H9 (cell line): ENCODE measurements at regions not wholly inside any gene's neighbourhood (a gene's known extent, or its start where the extent isn't known, plus 50 kb on each side); places are given as distances from the start of the nearest gene placed in this dataset.
"Not testable (repeated sequence)": the region's sequence is repeated elsewhere in the genome, so short reads cannot be mapped to it uniquely, and the experiment has no call there.

Experiments used
- DNase-seq: peaks from one replicate; pipeline ENCODE4 v3.0.0-alpha.2; 2017
- H2AFZ ChIP-seq: one replicate; pipeline ENCODE4 v1.6.1; 2013; ENCODE audit warnings: mild to moderate bottlenecking, low read length, control low read depth, moderate library complexity
- H2AK5ac ChIP-seq: 2 replicates; pipeline ENCODE4 v1.6.1; 2013; ENCODE audit warnings: low read length, control low read depth, mixed read lengths; ENCODE audit not compliant: insufficient read length
- H2BK120ac ChIP-seq: one replicate; pipeline ENCODE4 v1.6.1; 2013; ENCODE audit warnings: low read depth, mild to moderate bottlenecking, low read length, control low read depth, inconsistent platforms; ENCODE audit not compliant: poor library complexity, severe bottlenecking
- H2BK12ac ChIP-seq: 2 replicates; pipeline ENCODE4 v1.6.1; 2013; ENCODE audit warnings: low read length, control low read depth, mixed read lengths, low read depth; ENCODE audit not compliant: insufficient read length
- H2BK15ac ChIP-seq: 2 replicates; pipeline ENCODE4 v1.6.1; 2013; ENCODE audit warnings: low read depth, low read length, control low read depth
- H2BK20ac ChIP-seq: one replicate; pipeline ENCODE4 v1.6.1; 2013; ENCODE audit warnings: low read depth, mild to moderate bottlenecking, low read length, control low read depth, inconsistent platforms; ENCODE audit not compliant: poor library complexity, severe bottlenecking
- H2BK5ac ChIP-seq: 2 replicates; pipeline ENCODE4 v1.6.1; 2013; ENCODE audit warnings: low read length, control low read depth, mixed read lengths; ENCODE audit not compliant: insufficient read length
- H3K14ac ChIP-seq: 2 replicates; pipeline ENCODE4 v1.6.1; 2013; ENCODE audit warnings: low read length, control low read depth; ENCODE audit not compliant: insufficient read depth
- H3K18ac ChIP-seq: 2 replicates; pipeline ENCODE4 v1.6.1; 2013; ENCODE audit warnings: low read depth, mild to moderate bottlenecking, mixed read lengths, low read length, control low read depth; ENCODE audit not compliant: insufficient read length
- H3K23ac ChIP-seq: 2 replicates; pipeline ENCODE4 v1.6.1; 2013; ENCODE audit warnings: low read length, control low read depth, mixed read lengths, low read depth; ENCODE audit not compliant: insufficient read length
- H3K23me2 ChIP-seq: 2 replicates; pipeline ENCODE4 v1.6.1; 2013; ENCODE audit warnings: low read depth, mild to moderate bottlenecking, mixed read lengths, low read length, control low read depth; ENCODE audit not compliant: insufficient read length, poor library complexity, severe bottlenecking
- H3K27ac ChIP-seq: 2 replicates; pipeline ENCODE4 v1.5.1; 2013; ENCODE audit warnings: low read length, control low read depth, mixed read lengths, low read depth; ENCODE audit not compliant: insufficient read length
- H3K27me3 ChIP-seq: 2 replicates; pipeline ENCODE4 v1.6.1; 2013; ENCODE audit warnings: low read length, control low read depth, inconsistent platforms; ENCODE audit not compliant: insufficient read depth
- H3K4ac ChIP-seq: 2 replicates; pipeline ENCODE4 v1.6.1; 2013; ENCODE audit warnings: low read depth, mild to moderate bottlenecking, control low read depth, inconsistent platforms, low read length, moderate library complexity
- H3K4me1 ChIP-seq: 2 replicates; pipeline ENCODE4 v1.6.1; 2013; ENCODE audit warnings: low read length, control low read depth, inconsistent platforms; ENCODE audit not compliant: insufficient read depth
- H3K4me2 ChIP-seq: 2 replicates; pipeline ENCODE4 v1.6.1; 2013; ENCODE audit warnings: low read length, control low read depth, mixed read lengths; ENCODE audit not compliant: insufficient read length, insufficient read depth
- H3K56ac ChIP-seq: 2 replicates; pipeline ENCODE4 v1.6.1; 2013; ENCODE audit warnings: low read depth, mild to moderate bottlenecking, mixed read lengths, low read length, control low read depth; ENCODE audit not compliant: insufficient read length
- H3K79me1 ChIP-seq: 2 replicates; pipeline ENCODE4 v1.6.1; 2013; ENCODE audit warnings: low read depth, mild to moderate bottlenecking, moderate library complexity, low read length, control low read depth, inconsistent platforms; ENCODE audit not compliant: insufficient read depth, poor library complexity, severe bottlenecking
- H3K79me2 ChIP-seq: 2 replicates; pipeline ENCODE4 v1.6.1; 2013; ENCODE audit warnings: low read length, control low read depth, inconsistent platforms; ENCODE audit not compliant: insufficient read depth
- H3K9ac ChIP-seq: 2 replicates; pipeline ENCODE4 v1.6.1; 2013; ENCODE audit warnings: low read length, control low read depth, mixed read lengths; ENCODE audit not compliant: insufficient read length; ENCODE audit errors: extremely low read depth
- H3K9me3 ChIP-seq: one replicate; pipeline ENCODE4 v1.6.1; 2013; ENCODE audit warnings: low read depth, low read length, inconsistent platforms; ENCODE audit not compliant: control insufficient read depth
- H3T11ph ChIP-seq: one replicate; pipeline ENCODE4 v1.6.1; 2013; ENCODE audit warnings: mild to moderate bottlenecking, low read length, control low read depth, inconsistent platforms
- H4K20me1 ChIP-seq: one replicate; pipeline ENCODE4 v1.6.1; 2013; ENCODE audit not compliant: control insufficient read depth, insufficient read length, insufficient read depth
- H4K5ac ChIP-seq: 2 replicates; pipeline ENCODE4 v1.6.1; 2013; ENCODE audit warnings: low read depth, mild to moderate bottlenecking, mixed read lengths, low read length, control low read depth; ENCODE audit not compliant: insufficient read length
- H4K8ac ChIP-seq: replicated peaks from 2 replicates; pipeline ENCODE4 v1.6.1; 2013; ENCODE audit warnings: low read length, control low read depth, mixed read lengths, low read depth; ENCODE audit not compliant: insufficient read length
- H4K91ac ChIP-seq: 2 replicates; pipeline ENCODE4 v1.6.1; 2013; ENCODE audit warnings: low read depth, mild to moderate bottlenecking, moderate library complexity, mixed read lengths, low read length, control low read depth; ENCODE audit not compliant: insufficient read length
- H3K27ac Mint-ChIP-seq, 3 experiments: 2 replicates in 2 of 3; 3 replicates in 1 of 3; pipeline ENCODE4 v1.8.0; 2020 to 2021; ENCODE audit warnings: mixed read lengths in 3 of 3, mild to moderate bottlenecking in 1 of 3, moderate library complexity in 1 of 3
- H3K27me3 Mint-ChIP-seq: 2 replicates; pipeline ENCODE4 v1.8.0; 2021; ENCODE audit warnings: low read depth, mild to moderate bottlenecking, moderate library complexity, mixed read lengths
- H3K36me3 Mint-ChIP-seq, 3 experiments: 2 replicates in 2 of 3; 3 replicates in 1 of 3; pipeline ENCODE4 v1.8.0; 2020 to 2021; ENCODE audit warnings: low read depth in 3 of 3, mixed read lengths in 3 of 3; ENCODE audit not compliant: insufficient read depth in 1 of 3
- H3K4me1 Mint-ChIP-seq, 2 experiments: 2 replicates each; pipeline ENCODE4 v1.8.0; 2020; ENCODE audit warnings: mixed read lengths in 2 of 2
- H3K4me3 Mint-ChIP-seq, 2 experiments: 2 replicates in 1 of 2; 3 replicates in 1 of 2; pipeline ENCODE4 v1.8.0; 2020 to 2021; ENCODE audit warnings: mild to moderate bottlenecking in 2 of 2, mixed read lengths in 2 of 2, moderate library complexity in 1 of 2
- H3K9me3 Mint-ChIP-seq, 2 experiments: 2 replicates in 1 of 2; 3 replicates in 1 of 2; pipeline ENCODE4 v1.8.0; 2020; ENCODE audit warnings: mild to moderate bottlenecking in 2 of 2, mixed read lengths in 2 of 2, moderate library complexity in 1 of 2
- WGBS: extraction: QIAGEN DNeasy Blood & Tissue Kit; methylation state at CpG from one replicate; pipeline ENCODE4 v1.1.7; 2013; ENCODE audit warnings: missing lambda C conversion rate, low lambda C conversion rate, mixed read lengths; ENCODE audit not compliant: insufficient read length; ENCODE audit errors: extremely low coverage; 5-methylcytosine and 5-hydroxymethylcytosine counted together

- not testable (repeated sequence) for H2BK120ac ChIP-seq, H4K91ac ChIP-seq
- WGBS = no CpG with 5 or more reads among the region's 7 CpGs
Observed at GRCh38 chr9:42365244-42365945, 181.9 kb downstream of the SPATA31A6 start.

More at GRCh38 chr9:42365244-42365945, 181.9 kb downstream of the SPATA31A6 start:
- not testable (repeated sequence) for H4K20me1 ChIP-seq, H3K56ac ChIP-seq, H3K14ac ChIP-seq, DNase-seq, H3K27ac ChIP-seq, H2BK15ac ChIP-seq, H4K8ac ChIP-seq, H2AFZ ChIP-seq, H3K4me1 ChIP-seq, H2AK5ac ChIP-seq, H2BK12ac ChIP-seq, H3K9me3 ChIP-seq, H3K79me1 ChIP-seq, H3K23ac ChIP-seq, H3T11ph ChIP-seq, H2BK20ac ChIP-seq, H3K9ac ChIP-seq, H3K27me3 ChIP-seq, H3K79me2 ChIP-seq, H2BK5ac ChIP-seq, H3K4me3 Mint-ChIP-seq, H3K4ac ChIP-seq, H3K27ac Mint-ChIP-seq, H3K23me2 ChIP-seq, H3K27me3 Mint-ChIP-seq, H4K5ac ChIP-seq, H3K18ac ChIP-seq, H3K4me2 ChIP-seq
- peaks cover 24 to 26% of the 10 kb centered on the region in 2 experiments for H3K4me1 Mint-ChIP-seq
- H3K9me3 Mint-ChIP-seq = peaks cover 16 to 17% of the 10 kb centered on the region in 2 experiments
- H3K36me3 Mint-ChIP-seq = peaks cover 6 to 13% (median 11%) of the 10 kb centered on the region in 3 experiments
